ENCODE measurements at regions not wholly inside any gene's neighbourhood (a gene's known extent, or its start where the extent isn't known, plus 50 kb on each side); places are given as distances from the start of the nearest gene placed in this dataset.
"Not testable (repeated sequence)": the region's sequence is repeated elsewhere in the genome, so short reads cannot be mapped to it uniquely, and the experiment has no call there.

DNA sequence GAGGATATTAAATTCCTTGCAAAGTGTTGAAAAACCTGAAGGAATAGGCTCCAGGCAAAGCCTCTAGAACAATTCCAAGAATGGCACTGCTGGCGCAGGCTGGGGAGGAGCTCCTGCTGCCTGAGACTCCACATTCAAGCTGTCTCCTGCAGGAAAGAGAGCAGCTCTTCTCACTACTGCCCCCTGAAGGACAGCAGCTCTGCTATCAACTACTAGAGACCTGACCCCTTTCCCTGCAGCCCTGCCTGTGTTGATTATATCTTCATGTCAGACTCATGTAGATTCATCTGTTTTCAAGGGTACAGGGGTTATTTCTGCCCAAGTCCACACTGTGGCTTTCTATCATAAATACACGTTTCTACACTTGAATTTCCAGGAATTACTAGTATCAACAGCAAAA is 249.7 kb downstream of the RPIA start:
- H3K9me3 Mint-ChIP-seq, result peaks cover 39% of the 10 kb centered on the region
- not testable (repeated sequence) for H3K4me1 Mint-ChIP-seq; H3K27ac Mint-ChIP-seq; H3K9me3 ChIP-seq (ENCODE audit: control insufficient read depth, low read length); H3K4me3 Mint-ChIP-seq; H3K36me3 ChIP-seq (ENCODE audit: control insufficient read depth, insufficient read depth, low read length); H3K4me1 ChIP-seq (ENCODE audit: control insufficient read depth, insufficient read depth, low read length); H3K36me3 Mint-ChIP-seq (ENCODE audit: low read depth); H3K27ac ChIP-seq (ENCODE audit: low read depth, low read length); DNase-seq; H3K27me3 Mint-ChIP-seq (ENCODE audit: insufficient read depth); H3K27me3 ChIP-seq (ENCODE audit: control insufficient read depth, insufficient read depth, low read length, poor library complexity, severe bottlenecking); H3K9ac ChIP-seq (ENCODE audit: extremely low read depth, low read length, poor library complexity, severe bottlenecking); H3K4me3 ChIP-seq (ENCODE audit: low read length)
- TF ChIP-seq, protein P1, sequence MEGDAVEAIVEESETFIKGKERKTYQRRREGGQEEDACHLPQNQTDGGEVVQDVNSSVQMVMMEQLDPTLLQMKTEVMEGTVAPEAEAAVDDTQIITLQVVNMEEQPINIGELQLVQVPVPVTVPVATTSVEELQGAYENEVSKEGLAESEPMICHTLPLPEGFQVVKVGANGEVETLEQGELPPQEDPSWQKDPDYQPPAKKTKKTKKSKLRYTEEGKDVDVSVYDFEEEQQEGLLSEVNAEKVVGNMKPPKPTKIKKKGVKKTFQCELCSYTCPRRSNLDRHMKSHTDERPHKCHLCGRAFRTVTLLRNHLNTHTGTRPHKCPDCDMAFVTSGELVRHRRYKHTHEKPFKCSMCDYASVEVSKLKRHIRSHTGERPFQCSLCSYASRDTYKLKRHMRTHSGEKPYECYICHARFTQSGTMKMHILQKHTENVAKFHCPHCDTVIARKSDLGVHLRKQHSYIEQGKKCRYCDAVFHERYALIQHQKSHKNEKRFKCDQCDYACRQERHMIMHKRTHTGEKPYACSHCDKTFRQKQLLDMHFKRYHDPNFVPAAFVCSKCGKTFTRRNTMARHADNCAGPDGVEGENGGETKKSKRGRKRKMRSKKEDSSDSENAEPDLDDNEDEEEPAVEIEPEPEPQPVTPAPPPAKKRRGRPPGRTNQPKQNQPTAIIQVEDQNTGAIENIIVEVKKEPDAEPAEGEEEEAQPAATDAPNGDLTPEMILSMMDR (conservative IDR thresholded peaks at IDR 0.05), result peak; percentile 70
- 17 to 42% methylated on average over 1 to 2 of the region's 2 CpGs for WGBS, 2 experiments (ENCODE audit: insufficient coverage in 1 of 2, insufficient read length in 1 of 2)

DNA sequence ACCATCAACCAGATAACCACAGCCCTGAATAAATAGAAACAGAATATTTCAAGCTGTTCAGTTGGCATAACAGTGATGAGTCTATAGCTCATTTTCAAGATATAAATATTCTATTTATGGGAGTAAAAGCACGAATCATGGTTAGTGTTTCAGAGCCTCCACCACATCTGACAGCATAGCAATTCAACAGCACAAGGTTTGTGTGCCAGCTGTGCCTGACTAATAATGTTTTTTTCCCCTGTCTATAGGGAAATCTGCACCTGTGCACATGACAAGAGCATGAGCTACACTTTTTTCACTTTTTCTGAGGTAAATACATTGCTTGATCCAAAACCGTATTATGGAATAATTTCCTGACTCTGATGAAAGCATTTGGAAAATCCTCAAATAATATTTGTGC is 251.3 kb downstream of the RPIA start:
- H3K4me3 ChIP-seq (ENCODE audit: low read length), result no peak overlapping the region
- no peak overlapping the region for H3K27ac ChIP-seq (ENCODE audit: low read depth, low read length)
- H3K36me3 ChIP-seq (ENCODE audit: control insufficient read depth, insufficient read depth, low read length), result no peaks in the 10 kb centered on the region
- Mint-ChIP-seq H3K9me3 (peaks cover 52% of the 10 kb centered on the region), H3K4me3 (no peak overlapping the region), H3K4me1 (no peaks in the 10 kb centered on the region), H3K27me3 (ENCODE audit: insufficient read depth) (no peaks in the 10 kb centered on the region), H3K36me3 (ENCODE audit: low read depth) (no peaks in the 10 kb centered on the region), H3K27ac (no peak overlapping the region)
- WGBS, 2 experiments (ENCODE audit: insufficient coverage in 1 of 2, insufficient read length in 1 of 2), result 86% methylated on average over 1 to 2 of the region's 2 CpGs
- H3K9me3 ChIP-seq (ENCODE audit: control insufficient read depth, low read length), result no peaks in the 10 kb centered on the region
- TF ChIP-seq, protein P1 (conservative IDR thresholded peaks at IDR 0.05), result no peak
- H3K27me3 ChIP-seq (ENCODE audit: control insufficient read depth, insufficient read depth, low read length, poor library complexity, severe bottlenecking), result no peaks in the 10 kb centered on the region
- DNase-seq, result no peak
- no peaks in the 10 kb centered on the region for H3K4me1 ChIP-seq (ENCODE audit: control insufficient read depth, insufficient read depth, low read length)
- no peak overlapping the region for H3K9ac ChIP-seq (ENCODE audit: extremely low read depth, low read length, poor library complexity, severe bottlenecking)

DNA sequence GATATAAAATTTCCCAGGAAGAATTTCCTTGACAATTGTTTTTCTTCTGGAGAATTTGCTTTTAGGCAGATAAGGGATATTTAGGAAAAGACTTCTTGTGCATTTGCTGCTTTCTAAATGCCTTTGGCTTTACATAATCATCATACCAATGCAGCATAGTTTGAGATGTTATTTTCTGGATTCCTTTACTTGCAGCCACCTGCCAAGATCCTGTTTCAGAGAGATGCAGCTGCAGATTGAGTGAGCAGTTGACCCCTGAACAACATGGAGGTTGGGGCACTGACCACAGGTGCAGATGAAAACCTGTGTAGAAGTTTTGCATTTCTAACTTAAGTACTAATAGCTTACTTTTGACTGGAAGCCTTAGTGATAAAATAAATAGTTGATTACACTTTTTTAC is 257.9 kb downstream of the RPIA start:
- Mint-ChIP-seq H3K9me3 (peaks cover 56% of the 10 kb centered on the region), H3K36me3 (ENCODE audit: low read depth) (no peaks in the 10 kb centered on the region), H3K4me3 (no peak overlapping the region), H3K4me1 (peaks cover 3% of the 10 kb centered on the region), H3K27me3 (ENCODE audit: insufficient read depth) (no peaks in the 10 kb centered on the region), H3K27ac (no peak overlapping the region)
- Histone ChIP-seq H3K4me1 (ENCODE audit: control insufficient read depth, insufficient read depth, low read length) (no peaks in the 10 kb centered on the region), H3K9ac (ENCODE audit: extremely low read depth, low read length, poor library complexity, severe bottlenecking) (no peak overlapping the region), H3K27me3 (ENCODE audit: control insufficient read depth, insufficient read depth, low read length, poor library complexity, severe bottlenecking) (no peaks in the 10 kb centered on the region), H3K27ac (ENCODE audit: low read depth, low read length) (no peak overlapping the region), H3K36me3 (ENCODE audit: control insufficient read depth, insufficient read depth, low read length) (no peaks in the 10 kb centered on the region), H3K9me3 (ENCODE audit: control insufficient read depth, low read length) (no peaks in the 10 kb centered on the region), H3K4me3 (ENCODE audit: low read length) (no peak overlapping the region)
- TF ChIP-seq, protein P1 (conservative IDR thresholded peaks at IDR 0.05), result no peak
- no peak for DNase-seq
